Breast epithelium (tissue), 3 donors: ENCODE measurements at regions not wholly inside any gene's neighbourhood (a gene's known extent, or its start where the extent isn't known, plus 50 kb on each side); places are given as distances from the start of the nearest gene placed in this dataset.

Experiments used
- POLR2A ChIP-seq: fragments of 450-650 bp; IDR thresholded peaks from one replicate; pipeline ENCODE4 v1.6.1; 2016; ENCODE audit warnings: antibody characterized with exemption, mild to moderate bottlenecking, moderate library complexity
- TF ChIP-seq, protein P1 (sequence below), 3 donors: fragments of 450-650 bp; IDR thresholded peaks; one replicate each; pipeline ENCODE4 v1.5.1; 2016 to 2017; ENCODE audit warnings: antibody characterized with exemption in 3 of 3, mild to moderate bottlenecking in 3 of 3, moderate library complexity in 3 of 3

DNA sequence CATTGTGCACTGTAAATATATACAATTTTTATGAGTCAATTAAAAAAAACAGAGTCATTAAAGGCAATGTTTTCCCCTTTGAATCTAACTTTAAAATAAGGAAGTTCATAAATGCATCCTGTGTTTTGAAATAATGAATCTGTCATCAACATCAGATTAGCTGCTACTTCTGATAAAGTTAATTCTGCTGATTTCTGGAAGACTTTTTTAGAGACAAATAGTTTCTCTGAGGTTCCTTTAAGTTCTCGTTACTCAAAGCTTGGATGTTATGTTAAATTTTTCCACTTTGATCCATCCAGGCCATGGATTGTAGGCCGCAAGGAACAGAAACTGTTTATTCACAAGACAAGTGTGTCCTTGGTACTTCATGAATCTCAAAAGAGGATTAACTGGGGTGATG is 115.5 kb downstream of the CARTPT start:
- TF ChIP-seq, protein P1, sequence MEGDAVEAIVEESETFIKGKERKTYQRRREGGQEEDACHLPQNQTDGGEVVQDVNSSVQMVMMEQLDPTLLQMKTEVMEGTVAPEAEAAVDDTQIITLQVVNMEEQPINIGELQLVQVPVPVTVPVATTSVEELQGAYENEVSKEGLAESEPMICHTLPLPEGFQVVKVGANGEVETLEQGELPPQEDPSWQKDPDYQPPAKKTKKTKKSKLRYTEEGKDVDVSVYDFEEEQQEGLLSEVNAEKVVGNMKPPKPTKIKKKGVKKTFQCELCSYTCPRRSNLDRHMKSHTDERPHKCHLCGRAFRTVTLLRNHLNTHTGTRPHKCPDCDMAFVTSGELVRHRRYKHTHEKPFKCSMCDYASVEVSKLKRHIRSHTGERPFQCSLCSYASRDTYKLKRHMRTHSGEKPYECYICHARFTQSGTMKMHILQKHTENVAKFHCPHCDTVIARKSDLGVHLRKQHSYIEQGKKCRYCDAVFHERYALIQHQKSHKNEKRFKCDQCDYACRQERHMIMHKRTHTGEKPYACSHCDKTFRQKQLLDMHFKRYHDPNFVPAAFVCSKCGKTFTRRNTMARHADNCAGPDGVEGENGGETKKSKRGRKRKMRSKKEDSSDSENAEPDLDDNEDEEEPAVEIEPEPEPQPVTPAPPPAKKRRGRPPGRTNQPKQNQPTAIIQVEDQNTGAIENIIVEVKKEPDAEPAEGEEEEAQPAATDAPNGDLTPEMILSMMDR (IDR thresholded peaks at IDR 0.05) = no peak
- TF ChIP-seq POLR2A = no peak
